WTC11 (cell line): ENCODE measurements at regions not wholly inside any gene's neighbourhood (a gene's known extent, or its start where the extent isn't known, plus 50 kb on each side); places are given as distances from the start of the nearest gene placed in this dataset.
A peak's percentile ranks its signal among the peaks of the same experiment; 100 is the strongest.

Source experiments
- ATAC-seq: fragments of 200-7000 bp; cut with Tn5 transposase; 2 replicates; pipeline ENCODE4 v1.10.0; 2021; ENCODE audit warnings: mild to moderate bottlenecking, moderate library complexity
- CTCF ChIA-PET: fragments of 300-600 bp; sonication (Branson Sonifier 250); formaldehyde crosslinking; loops from one replicate; lab custom pipeline; 2021; ENCODE audit warnings: antibody characterized with exemption; lab: Charles Lee
- POLR2A ChIA-PET: fragments of 350-600 bp; sonication (Branson Sonifier 250); formaldehyde crosslinking; loops from one replicate; lab custom pipeline; 2021; ENCODE audit warnings: antibody characterized with exemption; lab: Charles Lee
- DNase-seq: peaks from one replicate; pipeline ENCODE4 v3.0.0; 2021; ENCODE audit warnings: low spot score
- H3K27ac Mint-ChIP-seq: 2 replicates; pipeline ENCODE4 v1.8.0; 2021; ENCODE audit warnings: mixed read lengths
- H3K27me3 Mint-ChIP-seq: 2 replicates; pipeline ENCODE4 v1.8.0; 2021; ENCODE audit warnings: low read depth, mild to moderate bottlenecking, moderate library complexity, mixed read lengths
- H3K36me3 Mint-ChIP-seq: 2 replicates; pipeline ENCODE4 v1.8.0; 2021; ENCODE audit warnings: mixed read lengths
- H3K4me1 Mint-ChIP-seq: 2 replicates; pipeline ENCODE4 v1.8.0; 2022; ENCODE audit warnings: mixed read lengths
- H3K4me3 Mint-ChIP-seq: 2 replicates; pipeline ENCODE4 v1.8.0; 2021; ENCODE audit warnings: mild to moderate bottlenecking, moderate library complexity, mixed read lengths
- H3K9me3 Mint-ChIP-seq: 2 replicates; pipeline ENCODE4 v1.8.0; 2021; ENCODE audit warnings: mixed read lengths
- AFF4 ChIP-seq: sonication (generic); formaldehyde crosslinking; IDR thresholded peaks from 2 replicates; pipeline ENCODE4 v1.8.1; 2023; ENCODE audit warnings: mild to moderate bottlenecking, missing genetic modification reagents, borderline replicate concordance
- ATF1 ChIP-seq: sonication (generic); formaldehyde crosslinking; IDR thresholded peaks from 2 replicates; pipeline ENCODE4 v1.8.1; 2023; ENCODE audit warnings: mild to moderate bottlenecking, moderate library complexity, missing genetic modification reagents
- ATF6 ChIP-seq: sonication (generic); formaldehyde crosslinking; IDR thresholded peaks from 2 replicates; pipeline ENCODE4 v1.8.1; 2023; ENCODE audit warnings: mild to moderate bottlenecking, missing genetic modification reagents
- CBFB ChIP-seq: sonication (generic); formaldehyde crosslinking; IDR thresholded peaks from 2 replicates; pipeline ENCODE4 v1.8.1; 2022; ENCODE audit warnings: mild to moderate bottlenecking, low read depth, missing genetic modification reagents
- CTCF ChIP-seq: fragments of 200-600 bp; IDR thresholded peaks from 2 replicates; pipeline ENCODE4 v1.8.0; 2022; ENCODE audit warnings: antibody characterized with exemption
- ETV6 ChIP-seq: sonication (generic); formaldehyde crosslinking; IDR thresholded peaks from 2 replicates; pipeline ENCODE4 v1.8.1; 2022; ENCODE audit warnings: mild to moderate bottlenecking, missing genetic modification reagents
- HMGA2 ChIP-seq: fragments of 250-450 bp; sonication (Bioruptor Pico); IDR thresholded peaks from 2 replicates; pipeline ENCODE4 v1.4.0; 2021; ENCODE audit warnings: mild to moderate bottlenecking, moderate library complexity
- IRF2 ChIP-seq: sonication (generic); formaldehyde crosslinking; IDR thresholded peaks from 2 replicates; pipeline ENCODE4 v1.8.0; 2022; ENCODE audit warnings: low read depth, missing genetic modification reagents, borderline replicate concordance
- JAZF1 ChIP-seq: fragments of 250-450 bp; sonication (Bioruptor Pico); IDR thresholded peaks from 2 replicates; pipeline ENCODE4 v1.9.0; 2021; ENCODE audit warnings: moderate library complexity, mild to moderate bottlenecking, inconsistent platforms
- MYBL2 ChIP-seq: sonication (generic); formaldehyde crosslinking; IDR thresholded peaks from 2 replicates; pipeline ENCODE4 v1.8.1; 2023; ENCODE audit warnings: mild to moderate bottlenecking, moderate library complexity, missing genetic modification reagents
- NFE2L1 ChIP-seq: sonication (generic); formaldehyde crosslinking; IDR thresholded peaks from 2 replicates; pipeline ENCODE4 v1.8.1; 2023; ENCODE audit warnings: missing genetic modification reagents
- NR3C1 ChIP-seq: sonication (generic); formaldehyde crosslinking; conservative IDR thresholded peaks from 2 replicates; pipeline ENCODE4 v1.8.1; 2023; ENCODE audit warnings: low read depth, mild to moderate bottlenecking, missing genetic modification reagents
- RELA ChIP-seq: sonication (generic); formaldehyde crosslinking; IDR thresholded peaks from 2 replicates; pipeline ENCODE4 v1.8.1; 2022; ENCODE audit warnings: missing genetic modification reagents, mild to moderate bottlenecking, borderline replicate concordance
- RORB ChIP-seq: fragments of 250-450 bp; sonication (Bioruptor Pico); IDR thresholded peaks from 2 replicates; pipeline ENCODE4 v1.9.0; 2021; ENCODE audit warnings: mild to moderate bottlenecking
- SOX15 ChIP-seq: fragments of 250-450 bp; sonication (Bioruptor Pico); IDR thresholded peaks from 2 replicates; pipeline ENCODE4 v1.9.0; 2021; ENCODE audit warnings: mild to moderate bottlenecking
- TEAD1 ChIP-seq: sonication (generic); formaldehyde crosslinking; IDR thresholded peaks from 2 replicates; pipeline ENCODE4 v1.8.0; 2022; ENCODE audit warnings: mild to moderate bottlenecking, missing genetic modification reagents
- ZNF219 ChIP-seq: sonication (generic); formaldehyde crosslinking; IDR thresholded peaks from 2 replicates; pipeline ENCODE4 v1.8.0; 2023; ENCODE audit warnings: missing genetic modification reagents, mild to moderate bottlenecking, borderline replicate concordance
- ZNF512 ChIP-seq: sonication (generic); formaldehyde crosslinking; IDR thresholded peaks from 2 replicates; pipeline ENCODE4 v1.8.1; 2022; ENCODE audit warnings: missing genetic modification reagents, borderline replicate concordance
- ZNF671 ChIP-seq: fragments of 250-450 bp; sonication (Bioruptor Pico); IDR thresholded peaks from 2 replicates; pipeline ENCODE4 v1.8.0; 2021; ENCODE audit warnings: mild to moderate bottlenecking

- ATAC-seq (no peak), DNase-seq (no peak)
- H3K9me3 Mint-ChIP-seq = 0 out of 2 replicates have a peak, but pooled peaks cover 4% of the 10 kb centered on the region
- H3K36me3 Mint-ChIP-seq = peaks cover 3% of the 10 kb centered on the region; the same call in 1 of the 2 replicates
- TF ChIP-seq ETV6 (no peak), TEAD1 (CRISPR knock-in tag) (no peak), HMGA2 (CRISPR knock-in tag) (no peak), RELA (CRISPR knock-in tag) (no peak), ZNF671 (CRISPR knock-in tag) (no peak), RORB (no peak), NFE2L1 (CRISPR knock-in tag) (no peak), MYBL2 (no peak)
- no peaks in the 10 kb centered on the region for H3K27me3 Mint-ChIP-seq
- H3K4me1 Mint-ChIP-seq = peaks cover 31% of the 10 kb centered on the region
- CTCF ChIA-PET = interaction anchor here (0.6 kb wide), 1 partner anchor 23 kb away, joined by 3 read pairs; no protein-coding TSS in a partner anchor
- POLR2A ChIA-PET = no interaction called here
- H3K4me3 Mint-ChIP-seq = no peak overlapping the region
- no peak overlapping the region for H3K27ac Mint-ChIP-seq
These were observed 59.9 kb upstream of the BCHE start for GRCh38 chr3:165897137-165897536.

GRCh38 chr3:165895919-165896318 is 58.7 kb upstream of the BCHE start:
- peak; percentile 85 for DNase-seq

GRCh38 chr3:165892565-165892964 is 55.3 kb upstream of the BCHE start:
- Mint-ChIP-seq H3K4me3 (no peak overlapping the region), H3K36me3 (no peaks in the 10 kb centered on the region), H3K9me3 (no peaks in the 10 kb centered on the region), H3K27me3 (no peaks in the 10 kb centered on the region), H3K4me1 (peaks cover 38% of the 10 kb centered on the region), H3K27ac (peak overlapping the region; percentile 93)
- no peak for DNase-seq
- ATAC-seq = peak; percentile 55
- CTCF ChIA-PET = no interaction called here
- POLR2A ChIA-PET = no interaction called here
- TF ChIP-seq ZNF219 (no peak), NR3C1 (CRISPR knock-in tag) (no peak), JAZF1 (no peak), IRF2 (CRISPR knock-in tag) (no peak), RORB (no peak), CBFB (no peak), ZNF512 (CRISPR knock-in tag) (no peak), AFF4 (CRISPR knock-in tag) (no peak), SOX15 (CRISPR knock-in tag) (no peak), NFE2L1 (CRISPR knock-in tag) (no peak), RELA (CRISPR knock-in tag) (no peak), ZNF671 (CRISPR knock-in tag) (no peak), ATF1 (no peak)

More at GRCh38 chr3:165895919-165896318, 58.7 kb upstream of the BCHE start:
- no peak overlapping the region for H3K27ac Mint-ChIP-seq
- peak; percentile 94 for ATAC-seq
- no peak overlapping the region for H3K4me3 Mint-ChIP-seq
- H3K36me3 Mint-ChIP-seq = peaks cover 1% of the 10 kb centered on the region; the same call in 1 of the 2 replicates
- 0 out of 2 replicates have a peak, but pooled peaks cover 2% of the 10 kb centered on the region for H3K9me3 Mint-ChIP-seq
- no peaks in the 10 kb centered on the region for H3K27me3 Mint-ChIP-seq
- peaks cover 40% of the 10 kb centered on the region for H3K4me1 Mint-ChIP-seq
- ChIA-PET POLR2A (no interaction called here), CTCF (interaction anchor here (0.6 to 1.2 kb wide), 6 partner anchors 11 to 1136 kb away, joined by 3 to 4 read pairs (median 3); no protein-coding TSS in a partner anchor)
- TF ChIP-seq ATF6 (CRISPR knock-in tag) = no peak
- TF ChIP-seq CTCF = peak; percentile 64
- TF ChIP-seq, all 79 proteins: peak for 1
